Liver (tissue), 8 donors: ENCODE measurements at regions not wholly inside any gene's neighbourhood (a gene's known extent, or its start where the extent isn't known, plus 50 kb on each side); places are given as distances from the start of the nearest gene placed in this dataset.

Experiments
- DNase-seq: peaks from one replicate; pipeline ENCODE4 v3.0.0-alpha.2; 2017; ENCODE audit warnings: low spot score
- H3K27ac ChIP-seq, 2 donors: one replicate each; pipeline ENCODE4 v1.7.0; 2013; ENCODE audit warnings: inconsistent platforms in 2 of 2, low read length in 2 of 2, control low read depth in 1 of 2, low read depth in 1 of 2, mild to moderate bottlenecking in 1 of 2
- H3K27me3 ChIP-seq, 4 donors: one replicate each; pipeline versions ENCODE4 v1.6.1 to v1.7.0; 2013; ENCODE audit warnings: low read length in 3 of 4, inconsistent platforms in 1 of 4, mild to moderate bottlenecking in 1 of 4, moderate library complexity in 1 of 4; ENCODE audit not compliant: control insufficient read depth in 4 of 4, insufficient read depth in 4 of 4
- H3K36me3 ChIP-seq, 4 donors: one replicate each; pipeline versions ENCODE4 v1.6.1 to v1.7.0; 2013; ENCODE audit warnings: low read length in 3 of 4, mild to moderate bottlenecking in 3 of 4, low read depth in 1 of 4, moderate library complexity in 1 of 4; ENCODE audit not compliant: control insufficient read depth in 4 of 4, insufficient read depth in 3 of 4
- H3K4me1 ChIP-seq, 4 donors: one replicate each; pipeline versions ENCODE4 v1.6.1 to v1.7.0; 2013; ENCODE audit warnings: low read length in 3 of 4, mild to moderate bottlenecking in 3 of 4, moderate library complexity in 1 of 4; ENCODE audit not compliant: control insufficient read depth in 4 of 4, insufficient read depth in 4 of 4
- H3K4me3 ChIP-seq, 3 donors: one replicate each; pipeline versions ENCODE4 v1.6.1 to v1.7.0; 2013; ENCODE audit warnings: low read length in 3 of 3, control low read depth in 1 of 3, low read depth in 1 of 3, mild to moderate bottlenecking in 1 of 3
- H3K9ac ChIP-seq, 2 donors: one replicate each; pipeline ENCODE4 v1.7.0; 2013; ENCODE audit warnings: low read length in 2 of 2, mild to moderate bottlenecking in 2 of 2, moderate library complexity in 2 of 2, control low read depth in 1 of 2, low read depth in 1 of 2
- H3K9me3 ChIP-seq, 4 donors: one replicate each; pipeline versions ENCODE4 v1.6.1 to v1.7.0; 2013; ENCODE audit warnings: low read length in 3 of 4; ENCODE audit not compliant: control insufficient read depth in 4 of 4
- GABPA ChIP-seq, 2 donors: IDR thresholded peaks in 1 of 2; conservative IDR thresholded peaks in 1 of 2; 2 replicates each; pipeline ENCODE4 v1.6.1; 2016; ENCODE audit warnings: antibody characterized with exemption in 2 of 2, mild to moderate bottlenecking in 1 of 2, moderate library complexity in 1 of 2
- HNF4A ChIP-seq, 2 donors: conservative IDR thresholded peaks; 2 replicates each; pipeline ENCODE4 v1.6.1; 2016; ENCODE audit warnings: antibody characterized with exemption in 2 of 2, mild to moderate bottlenecking in 2 of 2
- RAD21 ChIP-seq, 2 donors: IDR thresholded peaks; 2 replicates each; pipeline ENCODE4 v1.6.1; 2016; ENCODE audit warnings: antibody characterized with exemption in 2 of 2, mild to moderate bottlenecking in 2 of 2
- SP1 ChIP-seq: IDR thresholded peaks from 2 replicates; pipeline ENCODE4 v1.6.1; 2018; ENCODE audit warnings: antibody characterized with exemption, mild to moderate bottlenecking
- TAF1 ChIP-seq: conservative IDR thresholded peaks from 2 replicates; pipeline ENCODE4 v1.6.1; 2016; ENCODE audit warnings: antibody characterized with exemption, mild to moderate bottlenecking
- YY1 ChIP-seq: IDR thresholded peaks from 2 replicates; pipeline ENCODE4 v1.6.1; 2016; ENCODE audit warnings: antibody characterized with exemption, mild to moderate bottlenecking
- WGBS: extraction: QIAGEN DNeasy Blood & Tissue Kit; methylation state at CpG from one replicate; pipeline ENCODE4 v1.1.7; 2013; 5-methylcytosine and 5-hydroxymethylcytosine counted together
- TF ChIP-seq, protein P1 (sequence below): IDR thresholded peaks from 2 replicates; pipeline ENCODE4 v1.6.1; 2016; ENCODE audit warnings: antibody characterized with exemption
- TF ChIP-seq, protein P2 (sequence below): fragments of 150-350 bp; IDR thresholded peaks from 2 replicates; pipeline ENCODE4 v1.5.1; 2017; ENCODE audit warnings: improper control_type of control experiment, low read depth, low read length; ENCODE audit not compliant: missing input control
- donor health status: healthy.
- donor health status: healthy.
- donor health status: healthy.
- donor health status: healthy.
- donor health status: healthy.

- no peak overlapping the region for H3K4me3 ChIP-seq
- no peaks in the 10 kb centered on the region for H3K4me1 ChIP-seq
- no peaks in the 10 kb centered on the region for H3K9me3 ChIP-seq
- no peak overlapping the region for H3K9ac ChIP-seq
- 89% methylated on average over 13 of the region's 13 CpGs for WGBS
- H3K27ac ChIP-seq = no peak overlapping the region
- TF ChIP-seq, protein P1, sequence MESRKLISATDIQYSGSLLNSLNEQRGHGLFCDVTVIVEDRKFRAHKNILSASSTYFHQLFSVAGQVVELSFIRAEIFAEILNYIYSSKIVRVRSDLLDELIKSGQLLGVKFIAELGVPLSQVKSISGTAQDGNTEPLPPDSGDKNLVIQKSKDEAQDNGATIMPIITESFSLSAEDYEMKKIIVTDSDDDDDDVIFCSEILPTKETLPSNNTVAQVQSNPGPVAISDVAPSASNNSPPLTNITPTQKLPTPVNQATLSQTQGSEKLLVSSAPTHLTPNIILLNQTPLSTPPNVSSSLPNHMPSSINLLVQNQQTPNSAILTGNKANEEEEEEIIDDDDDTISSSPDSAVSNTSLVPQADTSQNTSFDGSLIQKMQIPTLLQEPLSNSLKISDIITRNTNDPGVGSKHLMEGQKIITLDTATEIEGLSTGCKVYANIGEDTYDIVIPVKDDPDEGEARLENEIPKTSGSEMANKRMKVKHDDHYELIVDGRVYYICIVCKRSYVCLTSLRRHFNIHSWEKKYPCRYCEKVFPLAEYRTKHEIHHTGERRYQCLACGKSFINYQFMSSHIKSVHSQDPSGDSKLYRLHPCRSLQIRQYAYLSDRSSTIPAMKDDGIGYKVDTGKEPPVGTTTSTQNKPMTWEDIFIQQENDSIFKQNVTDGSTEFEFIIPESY = no peak
- no peak for TF ChIP-seq HNF4A (conservative IDR thresholded peaks at IDR 0.05)
- TF ChIP-seq TAF1 = no peak
- no peak for TF ChIP-seq GABPA (IDR thresholded peaks at IDR 0.05 in 1 of 2, conservative IDR thresholded peaks at IDR 0.05 in 1 of 2)
- TF ChIP-seq, protein P2, sequence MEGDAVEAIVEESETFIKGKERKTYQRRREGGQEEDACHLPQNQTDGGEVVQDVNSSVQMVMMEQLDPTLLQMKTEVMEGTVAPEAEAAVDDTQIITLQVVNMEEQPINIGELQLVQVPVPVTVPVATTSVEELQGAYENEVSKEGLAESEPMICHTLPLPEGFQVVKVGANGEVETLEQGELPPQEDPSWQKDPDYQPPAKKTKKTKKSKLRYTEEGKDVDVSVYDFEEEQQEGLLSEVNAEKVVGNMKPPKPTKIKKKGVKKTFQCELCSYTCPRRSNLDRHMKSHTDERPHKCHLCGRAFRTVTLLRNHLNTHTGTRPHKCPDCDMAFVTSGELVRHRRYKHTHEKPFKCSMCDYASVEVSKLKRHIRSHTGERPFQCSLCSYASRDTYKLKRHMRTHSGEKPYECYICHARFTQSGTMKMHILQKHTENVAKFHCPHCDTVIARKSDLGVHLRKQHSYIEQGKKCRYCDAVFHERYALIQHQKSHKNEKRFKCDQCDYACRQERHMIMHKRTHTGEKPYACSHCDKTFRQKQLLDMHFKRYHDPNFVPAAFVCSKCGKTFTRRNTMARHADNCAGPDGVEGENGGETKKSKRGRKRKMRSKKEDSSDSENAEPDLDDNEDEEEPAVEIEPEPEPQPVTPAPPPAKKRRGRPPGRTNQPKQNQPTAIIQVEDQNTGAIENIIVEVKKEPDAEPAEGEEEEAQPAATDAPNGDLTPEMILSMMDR = no peak
- TF ChIP-seq SP1 = no peak
- DNase-seq = no peak
- H3K36me3 ChIP-seq = no peaks in the 10 kb centered on the region
- H3K27me3 ChIP-seq = no peaks in the 10 kb centered on the region
These were observed 82.1 kb downstream of the LINGO1 start for GRCh38 chr15:77550301-77551251.

- Histone ChIP-seq H3K27me3 (no peaks in the 10 kb centered on the region), H3K36me3 (no peaks in the 10 kb centered on the region), H3K27ac (no peak overlapping the region), H3K9ac (no peak overlapping the region), H3K4me1 (no peaks in the 10 kb centered on the region), H3K9me3 (no peaks in the 10 kb centered on the region), H3K4me3 (no peak overlapping the region)
- 89% methylated on average over 5 of the region's 5 CpGs for WGBS
- no peak for DNase-seq
- TF ChIP-seq YY1 = no peak
- TF ChIP-seq RAD21 (IDR thresholded peaks at IDR 0.05) = no peak
- TF ChIP-seq, protein P2 = no peak
These were observed 83.0 kb downstream of the LINGO1 start for GRCh38 chr15:77549576-77550288.
